ENCODE measurements at regions not wholly inside any gene's neighbourhood (a gene's known extent, or its start where the extent isn't known, plus 50 kb on each side); places are given as distances from the start of the nearest gene placed in this dataset.

DNA sequence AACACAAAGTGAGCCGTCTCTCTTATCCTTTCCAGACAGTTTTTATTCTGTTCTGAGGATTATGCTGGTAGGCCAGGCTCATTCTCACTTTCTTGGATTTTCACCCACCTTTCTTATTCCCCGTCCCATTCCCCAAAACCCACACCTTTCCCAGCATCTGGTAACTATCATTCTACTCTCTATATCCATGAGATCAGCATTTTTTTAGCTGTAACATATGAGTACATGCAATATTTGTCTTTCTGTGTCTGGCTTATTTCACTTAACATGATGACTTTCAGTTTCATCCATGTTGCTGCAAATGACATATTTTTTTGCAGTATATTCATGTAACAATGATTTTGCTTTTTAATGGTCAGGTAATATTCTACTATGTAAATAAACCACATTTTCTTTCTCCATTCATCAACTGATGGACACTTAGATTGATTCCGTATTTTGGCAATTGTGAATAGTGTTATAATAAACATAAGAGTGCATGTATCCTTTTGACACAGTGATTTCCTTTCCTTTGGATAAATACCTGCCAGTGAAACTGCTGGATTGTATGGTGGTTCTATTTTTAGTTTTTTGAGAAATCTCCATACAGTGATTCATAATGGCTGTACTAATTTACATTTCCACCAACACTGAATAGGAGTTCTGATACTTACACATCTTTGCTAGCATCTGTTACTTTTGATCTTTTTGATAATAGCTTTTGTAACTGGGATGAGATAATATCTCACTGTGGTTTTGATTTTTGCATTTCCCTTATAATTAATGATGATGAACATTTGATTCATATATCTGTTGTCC lies 289.3 kb downstream of the RPRM start:
- Histone ChIP-seq H3K36me3 (no peaks in the 10 kb centered on the region), H3K4me1 (no peaks in the 10 kb centered on the region), H3K4me3 (no peak overlapping the region), H3K27ac (no peak overlapping the region), H3K27me3 (no peaks in the 10 kb centered on the region), H3K9me3 (no peaks in the 10 kb centered on the region)
- TF ChIP-seq CTCF (IDR thresholded peaks at IDR 0.05) (no peak), POLR2A (IDR thresholded peaks at IDR 0.05) (no peak)
- no peak for DNase-seq

- no peak overlapping the region for H3K27ac ChIP-seq
- no peaks in the 10 kb centered on the region for H3K36me3 ChIP-seq
- H3K9me3 ChIP-seq, result no peaks in the 10 kb centered on the region
- TF ChIP-seq CTCF (IDR thresholded peaks at IDR 0.05) (no peak), POLR2A (IDR thresholded peaks at IDR 0.05) (no peak)
- H3K4me1 ChIP-seq, result no peaks in the 10 kb centered on the region
- H3K27me3 ChIP-seq, result no peaks in the 10 kb centered on the region
- H3K4me3 ChIP-seq, result no peak overlapping the region
- DNase-seq, result no peak
Observed at GRCh38 chr2:153179808-153180207, 298.8 kb downstream of the RPRM start.

DNA sequence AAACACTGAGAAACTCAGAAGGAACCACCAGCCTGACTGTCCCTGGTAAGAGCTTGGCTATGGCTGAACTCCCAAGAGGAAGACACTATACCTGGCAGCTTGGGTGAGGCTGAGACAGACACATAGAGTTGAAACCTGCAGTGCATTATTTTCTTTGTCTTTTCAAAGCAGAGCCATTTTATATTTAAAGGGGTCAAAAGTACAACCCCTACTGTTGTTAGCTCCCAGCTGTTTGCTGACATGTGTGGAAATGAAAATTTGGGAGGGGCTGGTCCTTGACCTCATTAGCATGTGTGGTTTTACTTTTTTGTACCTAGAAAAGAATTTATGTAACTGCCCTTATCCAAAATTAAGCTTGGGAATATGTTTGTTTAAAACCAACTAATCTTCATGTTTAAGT lies 309.0 kb downstream of the RPRM start:
- no peaks in the 10 kb centered on the region for H3K36me3 ChIP-seq
- no peaks in the 10 kb centered on the region for H3K27me3 ChIP-seq
- no peak for DNase-seq
- H3K4me3 ChIP-seq, result no peak overlapping the region
- TF ChIP-seq POLR2A (IDR thresholded peaks at IDR 0.05), result no peak
- no peak for TF ChIP-seq CTCF (IDR thresholded peaks at IDR 0.05)
- no peak overlapping the region for H3K27ac ChIP-seq
- no peaks in the 10 kb centered on the region for H3K4me1 ChIP-seq
- no peaks in the 10 kb centered on the region for H3K9me3 ChIP-seq

DNA sequence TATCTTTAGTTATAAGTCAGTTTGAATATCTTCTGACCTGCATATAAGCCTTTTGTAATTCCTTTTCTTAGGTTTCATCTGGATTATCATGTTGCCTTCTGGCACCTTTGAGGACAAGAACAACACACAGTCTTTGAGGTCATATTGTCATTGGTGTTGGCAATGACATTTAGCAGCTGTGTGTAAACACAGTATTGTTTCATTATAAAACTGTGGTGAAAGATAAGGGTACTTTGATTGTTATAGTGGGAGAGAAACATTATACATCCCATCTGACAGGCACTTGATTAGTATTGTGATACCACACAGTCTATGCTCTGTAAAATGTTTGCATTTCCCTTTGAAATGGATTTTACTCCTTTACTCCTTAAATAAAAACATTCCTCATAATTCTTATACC lies 313.5 kb downstream of the RPRM start:
- no peak overlapping the region for H3K4me3 ChIP-seq
- TF ChIP-seq CTCF (IDR thresholded peaks at IDR 0.05), result no peak
- no peak for TF ChIP-seq POLR2A (IDR thresholded peaks at IDR 0.05)

GRCh38 chr2:153163055-153163454 lies 315.5 kb downstream of the RPRM start:
- Histone ChIP-seq H3K36me3 (no peaks in the 10 kb centered on the region), H3K27me3 (no peaks in the 10 kb centered on the region), H3K4me3 (no peak overlapping the region), H3K27ac (no peak overlapping the region), H3K9me3 (no peaks in the 10 kb centered on the region), H3K4me1 (no peaks in the 10 kb centered on the region)
- no peak for DNase-seq
- TF ChIP-seq POLR2A (IDR thresholded peaks at IDR 0.05) (no peak), CTCF (IDR thresholded peaks at IDR 0.05) (peak in 4 of 6 experiments; percentile 6 to 38 (median 34))

More for the DNA sequence above, 313.5 kb downstream of the RPRM start:
- Histone ChIP-seq H3K27ac (no peak overlapping the region), H3K27me3 (no peaks in the 10 kb centered on the region), H3K9me3 (no peaks in the 10 kb centered on the region), H3K4me1 (no peaks in the 10 kb centered on the region), H3K36me3 (no peaks in the 10 kb centered on the region)
- no peak for DNase-seq

All from Peyer's patch (tissue), 4 donors.